ENCODE measurements at regions not wholly inside any gene's neighbourhood (a gene's known extent, or its start where the extent isn't known, plus 50 kb on each side); places are given as distances from the start of the nearest gene placed in this dataset.

DNA sequence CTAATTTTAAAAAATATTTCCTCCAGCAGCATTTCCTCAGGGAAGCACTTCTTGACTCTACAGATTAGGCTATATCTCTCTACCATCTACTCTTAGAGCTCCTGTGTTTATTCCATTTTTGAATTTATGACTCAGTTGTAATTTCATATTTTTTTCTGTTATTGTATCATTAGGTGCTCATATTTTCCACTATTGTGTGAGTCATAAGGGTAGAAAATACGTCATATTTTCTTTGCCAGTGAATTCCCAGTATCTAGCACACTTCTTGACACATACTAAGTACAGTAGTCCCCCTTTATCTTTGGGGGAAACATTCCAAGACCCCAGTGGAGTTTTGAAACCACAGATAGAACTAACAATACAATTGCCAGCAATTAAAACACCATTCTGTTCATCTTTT is 431.2 kb downstream of the GASK1B start:
- no peak overlapping the region for H3K4me3 ChIP-seq (ENCODE audit: low read length)
- no peak for DNase-seq (ENCODE audit: low read depth)
- TF ChIP-seq, protein P1, sequence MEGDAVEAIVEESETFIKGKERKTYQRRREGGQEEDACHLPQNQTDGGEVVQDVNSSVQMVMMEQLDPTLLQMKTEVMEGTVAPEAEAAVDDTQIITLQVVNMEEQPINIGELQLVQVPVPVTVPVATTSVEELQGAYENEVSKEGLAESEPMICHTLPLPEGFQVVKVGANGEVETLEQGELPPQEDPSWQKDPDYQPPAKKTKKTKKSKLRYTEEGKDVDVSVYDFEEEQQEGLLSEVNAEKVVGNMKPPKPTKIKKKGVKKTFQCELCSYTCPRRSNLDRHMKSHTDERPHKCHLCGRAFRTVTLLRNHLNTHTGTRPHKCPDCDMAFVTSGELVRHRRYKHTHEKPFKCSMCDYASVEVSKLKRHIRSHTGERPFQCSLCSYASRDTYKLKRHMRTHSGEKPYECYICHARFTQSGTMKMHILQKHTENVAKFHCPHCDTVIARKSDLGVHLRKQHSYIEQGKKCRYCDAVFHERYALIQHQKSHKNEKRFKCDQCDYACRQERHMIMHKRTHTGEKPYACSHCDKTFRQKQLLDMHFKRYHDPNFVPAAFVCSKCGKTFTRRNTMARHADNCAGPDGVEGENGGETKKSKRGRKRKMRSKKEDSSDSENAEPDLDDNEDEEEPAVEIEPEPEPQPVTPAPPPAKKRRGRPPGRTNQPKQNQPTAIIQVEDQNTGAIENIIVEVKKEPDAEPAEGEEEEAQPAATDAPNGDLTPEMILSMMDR (IDR thresholded peaks at IDR 0.05; ENCODE audit: insufficient read depth, low read depth, low read length, missing control alignments), result no peak

DNA sequence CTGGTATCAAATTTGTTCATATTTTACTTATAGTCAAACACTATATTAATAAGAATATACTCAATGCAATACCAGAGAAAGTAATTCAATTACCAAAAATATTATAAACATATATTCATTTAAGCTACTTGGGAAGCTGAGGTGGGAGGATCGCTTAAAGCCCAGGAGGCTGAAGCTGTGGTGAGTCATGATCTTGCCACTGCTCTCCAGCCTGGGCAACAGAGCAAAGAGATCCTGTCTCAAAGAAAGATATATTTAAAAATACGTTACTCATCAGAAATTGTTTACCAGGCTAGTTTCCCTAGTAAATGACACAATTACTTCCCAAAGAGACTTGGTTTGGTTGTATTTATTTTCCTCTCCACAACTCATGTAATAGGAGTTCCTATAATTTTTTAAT is 433.6 kb downstream of the GASK1B start:
- TF ChIP-seq, protein P1 (IDR thresholded peaks at IDR 0.05; ENCODE audit: insufficient read depth, low read depth, low read length, missing control alignments), result no peak
- H3K4me3 ChIP-seq (ENCODE audit: low read length), result no peak overlapping the region
- DNase-seq (ENCODE audit: low read depth), result peak; percentile 59

DNA sequence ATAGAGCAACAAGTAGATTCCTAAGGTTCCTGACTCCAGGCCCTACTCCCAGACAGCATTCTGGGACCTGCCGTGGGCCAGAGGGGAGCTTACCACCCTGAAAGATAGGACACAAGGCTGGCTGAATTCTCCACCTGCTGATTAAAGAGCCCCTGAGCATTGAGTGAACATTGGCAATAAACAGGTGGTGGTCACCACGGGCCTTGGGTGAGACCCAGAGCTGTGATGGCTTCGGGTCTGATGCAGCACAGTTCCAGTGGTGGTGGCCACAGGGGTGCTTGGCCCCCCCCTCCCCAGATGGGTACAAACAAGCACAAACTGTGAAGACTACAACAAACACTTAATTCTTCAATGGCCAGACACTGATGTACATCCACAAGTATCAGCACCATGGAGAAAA is 444.6 kb downstream of the GASK1B start:
- TF ChIP-seq, protein P1 (IDR thresholded peaks at IDR 0.05; ENCODE audit: insufficient read depth, low read depth, low read length, missing control alignments), result no peak
- DNase-seq (ENCODE audit: low read depth), result no peak
- no peak overlapping the region for H3K4me3 ChIP-seq (ENCODE audit: low read length)

DNA sequence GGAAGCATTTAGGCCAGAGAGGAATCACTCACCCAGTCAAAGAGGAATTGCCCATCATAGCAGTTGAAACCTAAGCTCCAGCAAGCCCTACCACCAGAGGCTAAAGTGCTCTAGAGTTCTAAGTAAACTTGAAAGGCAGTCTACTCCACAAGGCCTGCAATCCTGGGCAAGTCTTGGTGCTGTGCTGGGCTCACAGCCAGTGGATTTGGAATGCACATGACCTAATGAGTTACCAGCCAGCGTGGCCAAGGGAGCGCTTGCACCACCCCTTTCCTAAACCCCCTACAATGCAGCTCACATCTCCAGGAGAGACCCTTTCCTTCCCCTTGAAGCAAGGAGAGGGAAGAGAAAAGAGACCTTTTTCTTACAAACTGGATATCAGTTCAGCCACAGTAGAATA is 445.7 kb downstream of the GASK1B start:
- TF ChIP-seq, protein P1 (IDR thresholded peaks at IDR 0.05; ENCODE audit: insufficient read depth, low read depth, low read length, missing control alignments), result no peak
- no peak overlapping the region for H3K4me3 ChIP-seq (ENCODE audit: low read length)
- DNase-seq (ENCODE audit: low read depth), result no peak

DNA sequence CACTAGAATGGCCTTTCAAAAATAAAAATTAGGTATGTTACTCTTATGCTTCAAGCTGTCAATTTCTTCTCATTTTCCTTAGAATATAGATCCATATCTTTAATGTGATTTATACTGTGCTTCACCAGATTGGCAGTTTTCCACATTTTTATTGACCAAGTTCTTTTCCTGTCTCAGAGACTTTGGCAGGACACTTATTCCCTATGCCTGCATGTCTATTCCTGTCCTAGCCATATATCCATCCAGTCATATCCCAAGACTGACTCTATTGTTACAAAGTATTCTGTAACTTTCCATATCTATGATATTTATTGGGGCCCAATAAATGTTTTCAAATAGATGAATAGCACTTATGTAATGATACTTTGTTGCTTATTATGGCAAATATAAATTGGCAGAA is 450.7 kb downstream of the GASK1B start:
- no peak overlapping the region for H3K4me3 ChIP-seq (ENCODE audit: low read length)
- TF ChIP-seq, protein P1 (IDR thresholded peaks at IDR 0.05; ENCODE audit: insufficient read depth, low read depth, low read length, missing control alignments), result no peak
- DNase-seq (ENCODE audit: low read depth), result peak; percentile 10

DNA sequence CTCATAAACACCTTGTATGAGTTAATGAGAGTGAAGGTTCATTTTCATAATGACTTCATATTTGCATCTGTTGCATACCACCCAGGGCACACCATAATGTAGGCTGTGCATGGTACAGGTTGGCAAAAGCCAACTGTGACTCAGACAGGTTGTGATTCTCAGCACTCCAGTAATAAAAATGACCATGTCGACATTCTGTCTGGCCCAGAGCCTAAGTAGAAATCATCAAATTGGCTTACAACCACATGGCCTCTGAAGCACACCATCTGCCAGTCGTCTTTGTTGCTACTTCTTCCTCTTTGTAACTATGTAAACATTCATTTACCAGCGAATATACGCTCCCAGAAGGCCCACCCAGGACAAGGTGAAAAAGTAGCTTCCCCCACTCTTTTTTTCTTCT is 459.5 kb downstream of the GASK1B start:
- DNase-seq (ENCODE audit: low read depth), result peak; percentile 7
- no peak overlapping the region for H3K4me3 ChIP-seq (ENCODE audit: low read length)
- TF ChIP-seq, protein P1 (IDR thresholded peaks at IDR 0.05; ENCODE audit: insufficient read depth, low read depth, low read length, missing control alignments), result no peak

DNA sequence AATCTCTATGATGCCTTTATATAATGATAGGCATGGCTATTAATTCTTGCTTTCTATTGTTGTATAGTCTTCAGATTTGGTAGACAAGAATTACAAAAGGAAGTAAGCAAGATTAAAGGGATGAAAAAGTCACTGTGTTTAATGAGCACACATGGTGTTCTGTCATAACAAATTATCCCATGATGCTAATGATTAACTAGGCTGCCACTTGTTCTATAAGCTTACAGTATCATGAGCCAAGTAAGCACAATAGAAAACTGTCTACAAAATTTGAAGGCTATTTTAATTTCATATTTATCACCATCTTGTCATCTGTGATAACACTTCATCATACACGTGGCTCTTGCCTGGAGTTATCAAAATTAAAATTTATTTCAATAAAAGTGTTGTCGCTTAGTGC is 466.7 kb downstream of the GASK1B start:
- no peak for DNase-seq (ENCODE audit: low read depth)
- TF ChIP-seq, protein P1 (IDR thresholded peaks at IDR 0.05; ENCODE audit: insufficient read depth, low read depth, low read length, missing control alignments), result no peak
- H3K4me3 ChIP-seq (ENCODE audit: low read length), result no peak overlapping the region
